Suppressor macrophage treated with lipopolysaccharide for 1 hour (primary cell): ENCODE measurements at regions not wholly inside any gene's neighbourhood (a gene's known extent, or its start where the extent isn't known, plus 50 kb on each side); places are given as distances from the start of the nearest gene placed in this dataset.
"Not testable (repeated sequence)": the region's sequence is repeated elsewhere in the genome, so short reads cannot be mapped to it uniquely, and the experiment has no call there.

ENCODE experiments used
- DNase-seq, 3 donors: peaks; one replicate each; pipeline ENCODE4 v3.0.0-alpha.2; 2020 to 2022

GRCh38 chr2:111291566-111291965 is 170.9 kb downstream of the BCL2L11 start:
- DNase-seq: not testable (repeated sequence)

- not testable (repeated sequence) for DNase-seq
These were observed 171.7 kb downstream of the BCL2L11 start for GRCh38 chr2:111292232-111292968.

- DNase-seq: not testable (repeated sequence)
These were observed 174.0 kb downstream of the BCL2L11 start for GRCh38 chr2:111294699-111295098.

GRCh38 chr2:111296122-111296804 is 175.5 kb downstream of the BCL2L11 start:
- DNase-seq: not testable (repeated sequence)

- DNase-seq: not testable (repeated sequence)
These were observed 176.4 kb downstream of the BCL2L11 start for GRCh38 chr2:111297128-111297527.

GRCh38 chr2:111298927-111299326 is 178.2 kb downstream of the BCL2L11 start:
- DNase-seq: not testable (repeated sequence)

- not testable (repeated sequence) for DNase-seq
These were observed 178.9 kb downstream of the BCL2L11 start for GRCh38 chr2:111299635-111300034.

GRCh38 chr2:111301677-111302076 is 181.0 kb downstream of the BCL2L11 start:
- DNase-seq: not testable (repeated sequence)

- DNase-seq: not testable (repeated sequence)
These were observed 181.9 kb downstream of the BCL2L11 start for GRCh38 chr2:111302397-111303218.

- not testable (repeated sequence) for DNase-seq
These were observed 186.6 kb downstream of the BCL2L11 start for GRCh38 chr2:111307302-111307701.

GRCh38 chr2:111309231-111310075 is 188.7 kb downstream of the BCL2L11 start:
- DNase-seq: not testable (repeated sequence)

GRCh38 chr2:111310395-111310794 is 189.7 kb downstream of the BCL2L11 start:
- DNase-seq: not testable (repeated sequence)

- not testable (repeated sequence) for DNase-seq
These were observed 190.9 kb downstream of the BCL2L11 start for GRCh38 chr2:111311568-111311967.

GRCh38 chr2:111312897-111313607 is 192.3 kb downstream of the BCL2L11 start:
- DNase-seq: not testable (repeated sequence)

GRCh38 chr2:111313711-111314110 is 193.0 kb downstream of the BCL2L11 start:
- not testable (repeated sequence) for DNase-seq

GRCh38 chr2:111315188-111315917 is 194.6 kb downstream of the BCL2L11 start:
- not testable (repeated sequence) for DNase-seq

GRCh38 chr2:111316221-111316741 is 195.6 kb downstream of the BCL2L11 start:
- not testable (repeated sequence) for DNase-seq

- DNase-seq: not testable (repeated sequence)
These were observed 196.3 kb downstream of the BCL2L11 start for GRCh38 chr2:111316881-111317549.

- not testable (repeated sequence) for DNase-seq
These were observed 198.8 kb downstream of the BCL2L11 start for GRCh38 chr2:111319552-111319951.

- DNase-seq: peak in 1 of 3 donors; percentile 1
These were observed 199.6 kb downstream of the BCL2L11 start for GRCh38 chr2:111320264-111320663.
